GM21526 (cell line): ENCODE measurements at regions not wholly inside any gene's neighbourhood (a gene's known extent, or its start where the extent isn't known, plus 50 kb on each side); places are given as distances from the start of the nearest gene placed in this dataset.

Experiments
- ATAC-seq: cut with Tn5 transposase; IDR thresholded peaks from one replicate; pipeline ENCODE4 v1.9.1; 2021; ENCODE audit warnings: moderate library complexity; ENCODE audit not compliant: unreplicated experiment, low FRiP score

DNA sequence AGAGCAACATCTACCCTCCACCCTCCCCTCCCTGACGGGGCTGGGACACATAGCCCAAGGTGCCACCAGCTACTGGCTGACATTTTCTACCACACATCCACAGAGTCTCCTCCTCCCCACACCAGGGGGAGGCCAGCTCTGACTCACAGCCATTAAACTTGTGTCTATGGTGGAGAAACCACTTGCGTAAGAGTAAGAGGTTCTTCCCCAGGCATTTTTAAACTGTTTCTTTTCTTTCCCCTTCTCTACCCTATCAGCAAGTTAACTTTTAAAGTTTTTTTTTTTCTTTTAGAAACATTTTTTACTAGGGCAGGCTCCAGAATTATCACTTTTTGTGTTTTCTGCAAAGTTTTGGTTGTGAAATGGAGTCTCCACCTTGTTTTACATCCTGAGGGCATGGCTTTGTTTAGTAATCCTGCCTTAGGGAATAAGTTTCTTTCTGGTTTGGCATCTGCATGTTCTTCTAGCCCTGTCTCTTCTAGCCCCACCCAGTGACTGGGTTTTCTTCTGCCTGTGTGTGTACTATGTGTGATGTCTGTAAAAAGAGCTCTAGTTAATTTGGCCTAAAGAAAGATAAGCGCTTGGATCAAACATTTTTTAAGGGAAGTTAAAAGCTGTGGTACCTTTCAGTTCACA, 148.8 kb upstream of the GADL1 start:
- ATAC-seq = no peak

DNA sequence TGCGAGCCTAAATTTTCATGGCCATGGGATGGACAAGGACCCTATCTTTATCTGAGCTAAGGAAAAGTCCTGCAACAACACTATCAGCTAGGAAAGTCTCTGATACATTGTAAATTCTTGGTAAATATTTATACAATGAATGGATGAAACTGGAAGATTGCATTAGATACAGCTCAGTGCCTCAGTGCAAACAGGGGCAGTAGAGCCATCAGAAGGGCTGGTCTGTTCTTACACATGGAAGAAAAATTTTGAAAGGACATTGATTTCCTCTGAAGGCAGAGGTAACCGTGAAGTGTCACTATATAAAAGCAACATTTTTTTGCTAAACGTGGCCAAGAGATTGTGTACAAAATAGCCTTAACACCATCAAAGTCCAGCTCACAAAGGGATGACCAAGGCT, 153.2 kb upstream of the GADL1 start:
- ATAC-seq = no peak

DNA sequence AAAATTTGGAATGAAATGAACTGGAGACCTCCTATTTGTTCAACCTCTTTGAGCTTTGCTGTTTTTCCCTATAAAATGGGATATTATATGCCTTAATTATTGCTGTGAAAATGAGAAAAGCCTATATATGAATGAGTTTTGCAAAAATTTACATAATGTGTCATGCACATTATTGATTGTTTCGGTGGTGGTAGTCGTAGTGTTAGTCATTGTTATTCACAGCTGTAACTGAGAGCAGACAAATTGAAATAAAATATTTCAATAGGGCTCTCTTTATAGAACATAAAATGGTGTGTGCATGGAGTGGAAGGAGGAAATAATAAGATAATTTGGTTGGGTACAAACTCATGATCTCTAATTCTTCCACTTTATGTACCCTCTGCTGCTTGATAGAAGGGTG, 153.7 kb upstream of the GADL1 start:
- no peak for ATAC-seq

DNA sequence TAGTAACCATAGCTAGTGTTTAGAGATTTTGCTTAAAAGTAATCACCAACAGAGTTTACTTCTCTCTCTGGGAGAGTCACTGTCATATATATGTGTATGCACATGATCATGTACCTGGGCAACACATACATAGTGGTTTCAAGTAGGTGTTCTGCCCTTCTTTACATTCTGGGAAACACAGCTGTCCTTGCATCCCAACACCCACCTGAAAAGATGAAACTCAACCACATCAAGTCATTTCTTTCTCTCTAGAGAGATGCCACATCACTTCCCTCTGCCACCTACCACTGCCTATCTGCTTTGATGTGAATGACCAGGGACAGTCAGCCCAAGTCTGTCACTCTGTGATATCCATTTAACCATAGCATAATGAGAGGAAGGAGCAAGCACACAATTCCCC, 155.8 kb upstream of the GADL1 start:
- ATAC-seq = no peak

DNA sequence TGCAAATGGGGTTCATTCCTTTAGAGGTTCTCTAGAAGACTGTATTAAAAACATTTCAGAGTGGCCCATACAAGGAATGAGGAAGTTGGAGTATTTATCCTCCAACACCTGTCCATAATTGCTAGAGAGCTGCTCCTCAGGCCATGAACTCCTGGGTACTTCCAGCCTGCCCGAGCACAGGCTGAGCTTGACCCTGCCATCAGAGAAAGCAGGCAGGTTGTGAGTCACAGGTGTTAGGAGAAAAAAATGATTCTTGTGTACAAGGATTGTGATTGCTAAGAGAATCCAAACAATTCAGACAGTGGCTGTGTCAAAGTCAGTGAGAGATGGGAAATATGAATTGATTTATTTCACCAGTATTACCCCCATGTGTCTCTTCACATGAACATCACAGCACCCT, 156.8 kb upstream of the GADL1 start:
- ATAC-seq = no peak

DNA sequence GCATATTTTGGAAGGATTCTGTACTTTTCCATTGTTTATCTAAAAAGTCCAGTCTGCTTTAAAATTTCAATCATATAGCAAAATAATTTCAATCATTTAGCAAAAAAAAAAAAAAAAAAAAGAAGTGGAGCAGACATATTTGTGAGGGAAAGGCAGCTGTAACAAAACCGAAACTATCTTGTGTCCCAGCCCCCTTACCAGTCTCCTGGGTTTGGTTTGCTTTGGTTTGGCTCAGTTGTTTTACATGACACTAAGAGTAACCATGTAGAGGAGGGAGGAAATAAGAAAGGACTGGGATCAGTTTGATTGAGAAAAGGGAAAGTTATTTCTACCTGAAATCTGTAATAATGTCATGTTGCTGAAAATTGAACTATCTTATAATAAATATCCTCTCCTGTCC, 158.8 kb upstream of the GADL1 start:
- no peak for ATAC-seq

DNA sequence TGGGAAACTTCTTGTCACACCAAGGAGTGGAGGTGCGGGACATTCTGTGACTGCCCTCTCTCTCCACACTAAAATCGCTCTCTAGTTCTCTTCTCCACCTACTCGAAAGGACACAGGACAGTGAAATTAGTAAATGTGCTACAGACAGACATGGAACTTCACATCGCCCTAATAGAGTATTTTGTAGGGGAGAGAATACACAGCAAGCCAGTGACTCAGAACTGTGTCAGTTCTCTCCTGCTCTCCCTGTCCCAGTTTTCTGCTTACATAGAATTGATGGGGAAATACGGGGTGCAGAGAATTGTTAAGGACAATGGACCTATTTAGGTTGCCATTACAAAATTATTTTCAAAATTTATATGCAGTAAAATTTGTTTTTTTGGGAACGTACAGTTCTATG, 159.6 kb upstream of the GADL1 start:
- no peak for ATAC-seq

DNA sequence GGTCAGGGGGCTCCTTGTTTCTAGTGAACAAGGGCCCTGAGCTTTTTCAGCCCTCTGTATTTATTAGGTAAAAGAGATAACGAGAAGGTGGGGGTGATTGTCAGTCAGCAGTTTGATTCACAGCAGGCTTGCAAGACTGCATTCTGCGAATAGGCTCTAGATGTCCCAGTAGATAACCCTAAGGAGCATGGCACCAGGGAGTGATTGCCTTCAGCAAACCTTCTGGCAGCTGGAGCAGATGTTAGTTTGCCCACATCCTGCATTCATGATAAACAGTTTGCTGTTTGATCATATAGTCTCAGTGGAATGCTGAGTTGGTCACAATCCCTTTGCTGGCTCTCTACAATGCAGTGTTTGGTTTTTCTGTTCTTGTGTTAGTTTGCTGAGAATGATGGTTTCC, 161.3 kb upstream of the GADL1 start:
- ATAC-seq = no peak

DNA sequence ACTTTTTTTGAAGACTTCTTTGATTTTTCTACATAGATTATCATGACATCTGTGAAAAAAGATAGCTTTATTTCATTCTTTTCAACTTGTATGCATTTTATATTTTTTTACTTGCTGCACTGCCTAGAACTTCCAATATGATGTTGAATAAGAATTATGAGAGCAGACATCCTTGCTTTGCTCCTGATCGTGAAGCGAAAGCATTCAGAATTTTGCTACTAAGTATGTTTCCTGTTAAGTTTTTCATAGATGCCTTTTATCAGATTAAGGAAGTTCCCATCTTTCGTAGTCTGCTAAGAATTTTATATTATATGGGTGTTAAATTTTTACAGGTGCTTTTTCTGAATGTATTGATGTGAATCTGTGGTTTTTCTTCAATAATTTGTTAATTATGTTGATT, 163.4 kb upstream of the GADL1 start:
- no peak for ATAC-seq

DNA sequence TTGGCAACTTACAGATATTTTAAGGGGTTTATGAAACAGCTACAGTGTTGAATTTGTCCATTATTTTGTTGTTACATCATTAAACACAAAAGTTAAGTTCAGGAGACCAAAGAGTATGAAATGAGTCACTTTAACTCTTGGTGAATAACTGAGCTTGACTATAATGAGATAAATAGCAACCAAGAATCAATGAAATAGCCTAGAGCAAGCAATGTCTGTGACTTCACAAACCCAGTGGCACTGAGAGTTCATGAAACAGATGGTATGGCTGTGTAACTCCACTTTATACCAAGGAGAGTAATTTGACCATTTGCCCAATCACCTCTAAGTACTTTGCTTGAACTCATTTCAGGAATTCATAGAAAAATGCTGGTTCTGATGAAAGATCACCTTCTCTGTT, 169.6 kb upstream of the GADL1 start:
- no peak for ATAC-seq

DNA sequence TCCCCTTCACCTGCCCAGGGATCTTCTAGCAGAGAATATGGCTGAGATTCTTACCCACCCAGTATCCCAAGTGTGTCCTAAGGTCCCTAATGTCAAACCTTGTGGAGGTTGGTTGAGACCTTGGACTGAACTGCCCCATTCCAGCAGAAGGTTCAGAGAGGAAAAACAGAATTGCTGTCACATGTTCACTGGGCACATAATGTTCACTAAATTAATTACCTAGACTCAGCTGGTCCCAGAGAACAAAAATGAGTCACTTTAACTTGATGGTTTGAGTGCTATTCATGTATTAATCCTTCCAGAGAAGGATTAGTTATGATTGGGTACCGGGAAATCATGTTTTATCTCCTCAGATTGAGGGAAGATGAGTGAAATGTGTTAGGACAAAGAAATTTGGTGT, 171.3 kb upstream of the GADL1 start:
- no peak for ATAC-seq

DNA sequence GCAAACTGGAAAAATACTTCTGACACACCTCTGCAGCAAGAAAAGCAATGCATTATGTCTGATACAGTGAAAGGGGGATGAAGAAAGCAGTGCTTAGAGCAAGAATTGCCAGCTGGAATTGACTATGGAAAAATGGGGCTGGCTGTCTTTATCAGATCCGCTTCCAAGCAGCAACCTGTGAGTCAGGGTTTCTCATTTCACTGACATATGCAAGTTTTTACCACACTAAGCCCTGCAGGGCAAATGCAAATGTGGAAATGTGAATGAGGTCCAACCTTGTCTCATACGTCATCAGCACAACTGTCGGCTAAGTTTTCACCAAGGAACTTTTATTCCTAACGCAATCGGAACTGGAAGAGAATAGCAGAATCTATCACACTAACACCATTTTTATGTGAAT, 172.5 kb upstream of the GADL1 start:
- no peak for ATAC-seq

DNA sequence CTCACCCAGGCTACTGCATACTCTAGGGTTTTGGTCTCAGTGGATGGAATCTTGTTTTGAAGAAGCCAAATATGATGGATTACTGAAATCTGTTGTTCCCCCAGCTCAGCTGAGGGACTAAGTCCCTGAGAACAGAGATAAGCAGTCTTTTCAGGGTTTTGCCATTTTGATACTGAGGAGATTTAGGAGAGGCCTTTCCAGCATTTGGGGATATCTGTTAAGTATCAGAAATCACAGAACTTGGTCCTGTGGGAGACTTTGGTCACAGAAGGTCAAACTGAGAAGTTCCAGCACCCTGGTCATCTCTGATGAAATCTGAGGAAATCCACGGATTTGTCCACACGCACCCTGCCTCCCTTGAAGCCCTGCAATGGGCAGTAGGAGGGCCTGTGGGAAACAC, 181.0 kb upstream of the GADL1 start:
- ATAC-seq = no peak

DNA sequence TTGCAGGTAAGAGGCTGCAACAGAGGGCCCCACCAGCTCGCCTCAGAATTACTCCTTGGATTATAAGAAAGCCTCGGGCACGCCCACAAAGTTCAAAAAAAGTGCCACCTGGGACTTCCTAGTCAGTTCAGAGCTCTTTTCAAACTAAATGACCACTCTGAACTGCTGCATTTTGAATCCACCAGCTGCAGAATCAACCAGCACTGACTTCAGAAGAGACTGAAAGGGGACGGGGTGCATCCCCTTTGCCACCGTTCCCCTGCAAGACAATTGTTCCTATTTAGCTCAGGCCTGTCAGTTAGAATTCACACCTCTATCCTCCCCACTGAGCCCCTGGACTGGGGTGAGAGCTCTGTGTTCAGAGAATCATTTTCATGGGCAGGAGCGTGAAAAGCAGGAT, 181.4 kb upstream of the GADL1 start:
- no peak for ATAC-seq

DNA sequence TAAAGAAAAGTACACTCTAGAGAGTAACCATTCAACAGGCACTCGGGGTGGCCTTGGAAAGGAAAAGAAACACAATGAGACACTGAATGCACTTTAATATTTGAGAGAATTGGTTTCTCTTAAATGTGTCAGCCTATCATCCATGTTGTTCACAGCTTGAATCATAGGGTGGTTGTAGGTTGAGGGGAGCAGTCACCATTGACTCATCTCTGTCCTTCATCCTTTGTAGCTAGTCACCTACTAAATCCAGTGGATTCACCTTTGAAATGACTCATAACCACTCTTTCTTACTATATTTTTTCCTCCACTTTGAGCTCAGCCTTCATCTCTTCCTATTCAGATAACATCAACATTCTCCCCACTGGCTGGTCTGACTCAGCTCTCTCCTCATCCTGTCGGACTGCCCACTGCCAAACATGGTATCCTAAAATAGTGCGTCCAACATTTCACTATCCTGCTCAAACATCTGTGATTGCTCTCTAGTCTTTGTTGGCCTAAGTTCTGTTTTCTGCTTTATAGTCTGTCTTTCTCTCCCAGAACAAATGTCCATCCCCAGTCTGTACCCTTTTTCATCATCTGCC, 182.7 kb upstream of the GADL1 start:
- no peak for ATAC-seq

DNA sequence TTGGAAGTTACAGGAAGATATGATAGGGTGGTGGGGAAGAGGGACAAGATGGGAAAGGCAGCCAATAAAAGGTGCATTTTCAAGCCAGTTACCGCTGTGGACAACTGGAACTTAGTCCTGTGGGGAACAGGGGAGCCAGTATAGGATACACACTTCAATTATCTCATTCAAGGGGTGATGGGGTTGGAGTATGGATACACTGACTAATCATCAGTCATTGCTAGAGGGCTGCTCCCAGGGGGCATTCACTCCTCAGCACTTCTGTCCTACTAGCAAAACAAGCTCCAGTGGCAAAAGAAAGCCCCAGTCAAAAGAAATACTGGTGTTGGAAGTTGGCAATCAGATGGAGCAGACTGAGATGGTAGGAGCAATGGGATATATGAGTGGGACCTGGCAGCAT, 183.4 kb upstream of the GADL1 start:
- ATAC-seq = no peak

DNA sequence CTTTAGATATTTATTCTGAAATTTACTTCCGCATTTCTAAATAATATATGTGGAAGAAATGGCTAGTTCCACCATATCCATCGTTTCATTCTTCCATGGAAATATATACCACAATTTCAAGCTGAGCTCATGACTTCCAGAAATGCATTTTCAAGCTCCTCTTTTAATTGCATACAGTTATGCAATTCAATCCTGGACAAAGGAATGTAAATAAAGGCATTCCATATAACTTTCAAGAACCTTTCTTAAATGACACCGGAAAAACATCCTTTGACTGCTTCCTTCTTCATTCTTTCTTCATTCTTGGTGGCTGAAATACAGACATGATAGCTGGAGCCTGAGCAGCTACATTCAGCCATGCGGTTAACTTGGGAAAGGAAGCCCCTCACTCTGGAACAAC, 185.2 kb upstream of the GADL1 start:
- no peak for ATAC-seq

DNA sequence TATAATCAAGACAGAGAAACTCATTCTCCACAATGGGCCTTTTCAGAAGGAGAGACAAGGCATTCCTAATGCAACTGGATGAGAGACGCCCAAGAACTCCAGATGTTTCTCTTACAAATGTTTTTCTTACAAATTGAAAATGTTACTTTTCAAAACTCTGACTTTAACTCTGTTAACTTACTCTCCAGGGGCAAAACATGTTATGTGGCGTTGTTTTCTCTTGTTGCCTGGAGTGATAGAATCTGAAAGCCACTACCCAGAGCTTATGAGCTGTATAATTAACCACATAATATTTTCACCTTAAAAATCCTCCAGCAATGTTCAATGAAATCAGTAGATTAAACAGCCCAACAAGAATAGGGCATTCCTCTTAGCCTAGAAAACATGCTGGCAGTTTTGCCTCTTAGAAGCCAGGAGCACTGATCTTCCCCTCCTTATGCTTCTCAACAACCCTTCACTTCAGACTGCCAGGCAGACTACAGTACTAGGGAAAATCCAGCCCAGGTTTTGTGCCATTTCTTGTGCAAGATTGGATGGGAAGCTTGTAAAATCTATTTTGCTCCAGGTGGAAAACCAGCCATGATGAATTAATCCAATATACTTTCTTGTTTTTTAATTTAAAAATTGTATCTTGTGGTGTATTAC, 186.7 kb upstream of the GADL1 start:
- ATAC-seq = no peak

DNA sequence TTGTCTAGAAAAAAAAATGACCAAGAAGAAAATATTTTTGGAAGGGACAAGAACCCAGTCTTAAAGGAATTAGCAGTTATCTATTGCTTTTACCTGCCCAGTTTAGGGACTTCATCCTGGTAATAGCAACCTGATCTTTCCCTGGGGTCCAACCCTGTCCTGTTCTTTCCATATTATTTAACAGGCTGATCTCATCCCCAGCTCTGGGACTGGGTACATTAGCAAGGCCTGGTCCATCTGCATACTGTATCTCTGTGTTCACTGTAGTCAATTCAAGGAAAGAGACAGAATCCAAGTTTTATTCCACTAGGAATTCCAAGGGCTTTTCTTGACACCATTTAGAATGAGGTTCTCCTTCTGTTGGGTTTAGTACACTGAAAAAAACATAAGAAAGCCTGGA, 191.7 kb upstream of the GADL1 start:
- ATAC-seq = no peak

DNA sequence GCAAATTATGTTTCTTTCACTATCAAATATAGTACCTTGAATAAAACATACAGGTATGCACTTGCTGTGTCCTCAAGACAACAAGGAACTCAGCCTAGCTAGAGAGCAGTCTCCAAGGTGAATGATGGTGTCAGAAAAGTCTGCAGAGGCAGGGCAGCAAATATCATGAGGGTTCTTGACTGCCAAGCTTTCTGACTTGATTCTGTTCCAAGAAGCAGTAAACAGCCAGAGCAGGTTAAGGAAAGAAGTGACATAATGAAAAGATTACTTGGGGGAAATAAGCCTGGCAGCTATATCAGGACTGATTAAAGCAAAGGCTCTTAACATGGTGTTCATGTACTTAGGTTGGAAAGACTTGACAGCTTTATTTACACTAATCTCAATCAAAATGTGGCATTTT, 192.2 kb upstream of the GADL1 start:
- no peak for ATAC-seq

DNA sequence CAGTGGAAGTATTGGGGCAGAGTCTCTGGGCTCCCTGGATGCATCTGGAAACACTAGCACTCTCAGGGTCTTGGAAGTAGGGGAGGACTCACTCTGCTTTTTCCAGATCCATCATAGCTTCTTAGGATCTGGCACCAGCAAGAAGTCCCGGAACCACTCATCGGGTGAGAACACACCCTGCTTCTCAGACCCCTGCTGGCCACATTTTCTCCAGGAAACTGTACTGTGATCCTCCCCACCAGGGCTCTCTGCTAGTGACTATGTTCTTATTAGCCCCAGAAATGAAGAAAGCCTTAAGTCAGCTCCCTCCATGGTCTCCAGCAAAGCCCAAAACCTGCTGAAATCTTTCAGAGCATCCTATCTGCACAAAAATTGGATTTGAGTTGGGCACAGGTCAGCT, 197.3 kb upstream of the GADL1 start:
- no peak for ATAC-seq

DNA sequence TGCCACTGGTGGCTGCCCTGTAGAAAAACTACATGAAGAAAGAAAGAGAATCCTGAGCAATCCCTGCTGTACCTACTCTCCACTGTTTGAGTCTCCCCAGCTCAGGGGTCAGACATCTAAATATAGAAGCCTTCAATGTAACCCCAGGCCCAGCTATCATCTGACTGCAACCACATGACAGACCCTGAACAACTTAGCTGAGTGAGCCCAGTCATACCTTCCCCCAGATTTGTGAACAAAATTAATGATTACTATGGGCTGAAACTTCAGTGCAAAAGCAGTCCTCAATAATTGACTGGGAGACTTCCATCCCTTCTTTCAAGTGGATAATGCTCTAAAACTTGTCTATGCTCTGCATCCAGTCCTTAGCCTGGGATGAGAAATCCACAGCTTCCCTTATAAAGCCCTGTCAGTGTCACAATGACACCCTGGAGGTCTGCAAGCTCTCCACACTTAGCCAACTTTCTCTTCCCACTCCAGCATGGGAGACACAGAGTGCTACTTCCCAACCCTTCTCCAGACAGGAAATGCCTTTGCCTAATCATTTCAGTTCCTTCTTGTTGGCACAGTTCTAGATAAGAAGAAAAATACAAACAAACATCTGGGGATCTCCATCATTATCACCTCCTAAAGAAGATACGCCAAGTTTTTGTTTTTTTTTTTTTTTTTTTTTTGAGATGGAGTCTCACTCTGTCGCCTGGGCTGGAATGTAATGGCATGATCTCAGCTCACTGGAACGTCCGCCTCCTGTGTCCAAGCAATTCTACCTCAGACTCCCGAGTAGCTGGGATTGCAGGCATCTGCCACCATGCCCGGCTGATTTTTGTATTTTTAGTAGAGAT, 198.5 kb upstream of the GADL1 start:
- no peak for ATAC-seq
